Upper lobe of left lung (tissue), 6 donors: ENCODE measurements at regions not wholly inside any gene's neighbourhood (a gene's known extent, or its start where the extent isn't known, plus 50 kb on each side); places are given as distances from the start of the nearest gene placed in this dataset.

ENCODE experiments used
- ATAC-seq, 2 donors: fragments of 200-7000 bp; cut with Tn5 transposase; one replicate each; pipeline ENCODE4 v1.9.1; 2022; ENCODE audit warnings: mild to moderate bottlenecking in 2 of 2, moderate library complexity in 2 of 2; ENCODE audit not compliant: low FRiP score in 2 of 2
- DNase-seq, 2 donors: peaks; one replicate each; pipeline ENCODE4 v3.0.0-alpha.2; 2019 to 2020
- H3K27ac ChIP-seq, 4 donors: fragments of 200-600 bp; sonication (generic); one replicate each; pipeline ENCODE4 v1.5.1; 2016 to 2019
- H3K27me3 ChIP-seq, 4 donors: fragments of 200-600 bp; sonication (generic); one replicate each; pipeline ENCODE4 v1.5.1; 2017 to 2019
- H3K36me3 ChIP-seq, 4 donors: fragments of 200-600 bp; sonication (generic); one replicate each; pipeline ENCODE4 v1.5.1; 2016 to 2019
- H3K4me1 ChIP-seq, 4 donors: fragments of 200-600 bp; sonication (generic); one replicate each; pipeline ENCODE4 v1.5.1; 2018 to 2019
- H3K4me3 ChIP-seq, 4 donors: fragments of 200-600 bp; sonication (generic); one replicate each; pipeline ENCODE4 v1.5.1; 2017 to 2019; ENCODE audit warnings: mild to moderate bottlenecking in 2 of 4, moderate library complexity in 1 of 4
- H3K9me3 ChIP-seq, 4 donors: fragments of 200-600 bp; sonication (generic); one replicate each; pipeline ENCODE4 v1.5.1; 2018 to 2019
- EP300 ChIP-seq, 4 donors: sonication (generic); formaldehyde crosslinking; IDR thresholded peaks; one replicate each; pipeline ENCODE4 v1.5.1; 2017; ENCODE audit warnings: antibody characterized with exemption in 4 of 4, control low read depth in 2 of 4
- POLR2A ChIP-seq, 4 donors: fragments of 450-650 bp; IDR thresholded peaks; one replicate each; pipeline ENCODE4 v1.5.1; 2016 to 2017; ENCODE audit warnings: antibody characterized with exemption in 4 of 4, mild to moderate bottlenecking in 2 of 4
- POLR2AphosphoS5 ChIP-seq, 2 donors: sonication (generic); formaldehyde crosslinking; IDR thresholded peaks; one replicate each; pipeline ENCODE4 v1.5.1; 2017; ENCODE audit warnings: antibody characterized with exemption in 2 of 2
- WGBS, 2 donors: methylation state at CpG; one replicate each; pipeline ENCODE4 v1.1.5; 2017 to 2018; 5-methylcytosine and 5-hydroxymethylcytosine counted together
- TF ChIP-seq, protein P1 (sequence below), 6 experiments: fragments of 450-650 bp in 4 of 6; fragments of 200-600 bp in 2 of 6; sonication (generic) in 2 of 6; IDR thresholded peaks; one replicate each; pipeline ENCODE4 v1.5.1; 2016 to 2019; ENCODE audit warnings: antibody characterized with exemption in 6 of 6
- donor health status: DM: no; HTN: no; CAD: no; lungs with moderate emphysema.
- donor health status: DM: no; HTN: yes; CAD: no; lungs with severe emphysema.

DNA sequence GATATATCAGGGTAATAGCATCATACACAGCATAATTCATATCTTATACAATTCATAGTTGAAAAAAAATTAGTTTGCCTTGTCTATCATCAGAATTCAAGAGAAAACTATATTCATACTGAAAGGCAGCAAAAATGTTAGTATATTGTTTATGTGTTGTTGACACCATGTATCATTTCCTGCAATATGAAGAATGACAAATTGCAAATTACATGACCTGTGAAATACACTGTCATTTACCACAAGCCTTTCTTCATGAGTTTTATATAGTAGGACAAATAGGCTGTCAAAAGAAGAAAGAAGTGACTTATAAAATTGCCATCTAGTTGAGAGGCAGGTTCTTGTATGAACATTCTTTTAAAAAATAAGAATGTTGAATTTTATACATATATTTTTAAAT, 1136.3 kb upstream of the CDH9 start:
- ATAC-seq (no peak), DNase-seq (no peak)
- Histone ChIP-seq H3K9me3 (no peaks in the 10 kb centered on the region), H3K4me3 (no peak overlapping the region), H3K4me1 (no peaks in the 10 kb centered on the region), H3K27me3 (no peaks in the 10 kb centered on the region), H3K36me3 (no peaks in the 10 kb centered on the region), H3K27ac (no peak overlapping the region)
- TF ChIP-seq, protein P1, sequence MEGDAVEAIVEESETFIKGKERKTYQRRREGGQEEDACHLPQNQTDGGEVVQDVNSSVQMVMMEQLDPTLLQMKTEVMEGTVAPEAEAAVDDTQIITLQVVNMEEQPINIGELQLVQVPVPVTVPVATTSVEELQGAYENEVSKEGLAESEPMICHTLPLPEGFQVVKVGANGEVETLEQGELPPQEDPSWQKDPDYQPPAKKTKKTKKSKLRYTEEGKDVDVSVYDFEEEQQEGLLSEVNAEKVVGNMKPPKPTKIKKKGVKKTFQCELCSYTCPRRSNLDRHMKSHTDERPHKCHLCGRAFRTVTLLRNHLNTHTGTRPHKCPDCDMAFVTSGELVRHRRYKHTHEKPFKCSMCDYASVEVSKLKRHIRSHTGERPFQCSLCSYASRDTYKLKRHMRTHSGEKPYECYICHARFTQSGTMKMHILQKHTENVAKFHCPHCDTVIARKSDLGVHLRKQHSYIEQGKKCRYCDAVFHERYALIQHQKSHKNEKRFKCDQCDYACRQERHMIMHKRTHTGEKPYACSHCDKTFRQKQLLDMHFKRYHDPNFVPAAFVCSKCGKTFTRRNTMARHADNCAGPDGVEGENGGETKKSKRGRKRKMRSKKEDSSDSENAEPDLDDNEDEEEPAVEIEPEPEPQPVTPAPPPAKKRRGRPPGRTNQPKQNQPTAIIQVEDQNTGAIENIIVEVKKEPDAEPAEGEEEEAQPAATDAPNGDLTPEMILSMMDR (IDR thresholded peaks at IDR 0.05) = no peak
- TF ChIP-seq EP300 (IDR thresholded peaks at IDR 0.05) = no peak
- TF ChIP-seq POLR2AphosphoS5 (IDR thresholded peaks at IDR 0.05) = no peak
- TF ChIP-seq POLR2A (IDR thresholded peaks at IDR 0.05) = no peak

DNA sequence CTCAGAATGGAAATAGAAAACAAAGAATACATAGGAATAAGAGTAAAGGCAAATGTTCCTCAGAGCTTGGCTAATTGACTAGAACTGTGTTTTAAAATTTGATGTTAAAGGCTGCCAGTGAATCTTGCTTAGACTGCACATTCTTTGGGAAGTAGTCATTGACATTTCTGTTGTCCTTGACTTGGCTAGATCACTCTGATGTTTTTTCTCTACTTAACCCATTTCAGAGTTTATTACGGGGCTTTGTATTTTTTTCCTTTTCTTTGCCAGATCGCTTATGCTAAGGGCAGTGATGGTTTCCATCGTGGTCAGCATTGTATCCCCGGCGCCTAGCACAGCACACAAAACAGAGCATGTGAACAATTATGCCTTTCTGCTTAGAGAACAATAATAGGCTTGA, 1126.7 kb upstream of the CDH9 start:
- H3K27me3 ChIP-seq = no peaks in the 10 kb centered on the region
- H3K9me3 ChIP-seq = no peaks in the 10 kb centered on the region
- DNase-seq (no peak), ATAC-seq (no peak)
- 75 to 80% methylated on average over 5 of the region's 5 CpGs for WGBS, 2 donors
- no peak overlapping the region for H3K4me3 ChIP-seq
- no peak for TF ChIP-seq EP300 (IDR thresholded peaks at IDR 0.05)
- no peak for TF ChIP-seq POLR2AphosphoS5 (IDR thresholded peaks at IDR 0.05)
- TF ChIP-seq, protein P1 (IDR thresholded peaks at IDR 0.05) = no peak
- TF ChIP-seq POLR2A (IDR thresholded peaks at IDR 0.05) = no peak
- H3K4me1 ChIP-seq = no peaks in the 10 kb centered on the region
- H3K36me3 ChIP-seq = no peaks in the 10 kb centered on the region
- no peak overlapping the region for H3K27ac ChIP-seq

DNA sequence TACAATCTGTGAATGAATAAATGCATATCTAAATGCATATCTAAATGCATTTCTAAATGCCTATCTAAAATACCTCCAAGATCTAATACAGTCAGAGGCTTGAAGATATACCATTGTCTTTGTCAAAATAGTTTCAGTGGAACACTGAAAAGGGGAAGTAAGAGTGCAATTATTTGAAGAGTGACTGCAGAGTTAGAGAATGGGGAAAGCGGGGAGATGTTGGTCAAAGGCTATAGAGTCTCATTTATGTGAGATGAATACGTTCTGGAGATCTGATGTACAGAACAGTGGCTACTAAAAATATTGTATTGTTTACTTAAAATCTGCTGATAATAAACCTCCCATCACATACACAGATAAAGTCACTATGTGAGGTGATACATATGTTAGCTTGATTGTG, 1126.2 kb upstream of the CDH9 start:
- TF ChIP-seq POLR2AphosphoS5 (IDR thresholded peaks at IDR 0.05) (no peak), EP300 (IDR thresholded peaks at IDR 0.05) (no peak), POLR2A (IDR thresholded peaks at IDR 0.05) (no peak)
- TF ChIP-seq, protein P1 (IDR thresholded peaks at IDR 0.05) = no peak
- no peak for DNase-seq
- Histone ChIP-seq H3K27me3 (no peaks in the 10 kb centered on the region), H3K36me3 (no peaks in the 10 kb centered on the region), H3K4me3 (no peak overlapping the region), H3K4me1 (no peaks in the 10 kb centered on the region), H3K27ac (no peak overlapping the region), H3K9me3 (no peaks in the 10 kb centered on the region)
- 67 to 75% methylated on average over 2 of the region's 2 CpGs for WGBS, 2 donors
- ATAC-seq = no peak

DNA sequence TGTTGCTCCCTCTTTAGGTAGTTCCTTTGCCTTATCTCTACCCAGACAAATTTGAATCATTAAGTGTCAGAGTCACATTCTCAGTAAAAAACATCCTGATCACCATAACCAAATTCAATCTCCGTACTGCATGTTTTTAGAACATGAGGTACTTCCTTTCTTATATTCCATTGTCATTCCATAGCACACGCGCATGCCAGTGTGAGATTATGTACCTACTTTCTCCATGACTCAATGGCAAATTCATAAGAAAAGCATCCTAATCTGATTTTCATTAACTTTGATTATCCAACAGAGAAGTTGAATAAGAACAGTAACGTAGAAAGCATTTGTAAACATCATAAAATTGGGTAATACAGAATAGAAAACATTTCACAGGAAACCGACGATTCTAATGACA, 1118.6 kb upstream of the CDH9 start:
- H3K4me3 ChIP-seq = no peak overlapping the region
- no peaks in the 10 kb centered on the region for H3K9me3 ChIP-seq
- WGBS, 2 donors = 79 to 82% methylated on average over 6 of the region's 6 CpGs
- DNase-seq (no peak), ATAC-seq (no peak)
- H3K27ac ChIP-seq = no peak overlapping the region
- H3K36me3 ChIP-seq = no peaks in the 10 kb centered on the region
- no peaks in the 10 kb centered on the region for H3K4me1 ChIP-seq
- no peaks in the 10 kb centered on the region for H3K27me3 ChIP-seq
- TF ChIP-seq EP300 (IDR thresholded peaks at IDR 0.05) (no peak), POLR2AphosphoS5 (IDR thresholded peaks at IDR 0.05) (no peak), POLR2A (IDR thresholded peaks at IDR 0.05) (no peak)
- TF ChIP-seq, protein P1 (IDR thresholded peaks at IDR 0.05) = no peak

DNA sequence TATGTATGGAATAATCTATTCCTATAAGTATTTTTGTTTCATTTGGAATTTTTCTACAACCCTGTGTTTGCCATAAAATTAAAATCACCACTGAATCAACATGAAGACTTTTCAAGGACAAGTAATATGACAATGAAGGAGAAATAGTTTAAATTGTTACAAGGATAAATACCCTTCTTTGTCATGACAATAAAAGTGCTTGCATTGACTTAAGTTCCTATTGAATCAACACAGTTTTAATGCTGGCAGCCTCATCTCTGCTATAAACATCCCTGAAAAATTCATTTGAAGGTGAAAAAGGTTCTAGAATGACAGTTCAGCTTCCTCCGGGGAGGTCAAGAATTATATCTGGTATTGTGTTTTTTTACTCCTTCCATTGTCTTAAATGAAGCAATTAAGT, 1105.1 kb upstream of the CDH9 start:
- Histone ChIP-seq H3K4me1 (no peaks in the 10 kb centered on the region), H3K9me3 (no peaks in the 10 kb centered on the region), H3K27ac (no peak overlapping the region), H3K4me3 (no peak overlapping the region), H3K27me3 (no peaks in the 10 kb centered on the region), H3K36me3 (no peaks in the 10 kb centered on the region)
- 94 to 95% methylated on average over 1 of the region's 1 CpG for WGBS, 2 donors
- ATAC-seq (no peak), DNase-seq (no peak)
- TF ChIP-seq, protein P1 (IDR thresholded peaks at IDR 0.05) = no peak
- TF ChIP-seq EP300 (IDR thresholded peaks at IDR 0.05) = no peak
- no peak for TF ChIP-seq POLR2A (IDR thresholded peaks at IDR 0.05)
- TF ChIP-seq POLR2AphosphoS5 (IDR thresholded peaks at IDR 0.05) = no peak
